ENCODE measurements at regions not wholly inside any gene's neighbourhood (a gene's known extent, or its start where the extent isn't known, plus 50 kb on each side); places are given as distances from the start of the nearest gene placed in this dataset.

- no peaks in the 10 kb centered on the region for H3K36me3 ChIP-seq (ENCODE audit: control insufficient read depth, insufficient read depth, low read length)
- H3K18ac ChIP-seq (ENCODE audit: low read length), result no peak overlapping the region
- no peak overlapping the region for H4K5ac ChIP-seq (ENCODE audit: low read length)
- no peaks in the 10 kb centered on the region for H3K79me2 ChIP-seq (ENCODE audit: control insufficient read depth, insufficient read depth, low read length)
- H2AK5ac ChIP-seq (ENCODE audit: low read length), result no peak overlapping the region
- H4K8ac ChIP-seq (ENCODE audit: low read depth, low read length), result no peak overlapping the region
- no peak overlapping the region for H3K56ac ChIP-seq (ENCODE audit: low read length)
- no peaks in the 10 kb centered on the region for H3K27me3 ChIP-seq (ENCODE audit: insufficient read depth, low read length, poor library complexity)
- no peaks in the 10 kb centered on the region for H3K4me1 ChIP-seq (ENCODE audit: control insufficient read depth, low read depth, low read length)
- no peak overlapping the region for H2BK5ac ChIP-seq (ENCODE audit: low read length)
- H3K27ac ChIP-seq (ENCODE audit: low read depth, low read length), result no peak overlapping the region
- H3K4me2 ChIP-seq (ENCODE audit: low read length), result no peak overlapping the region
- no peak overlapping the region for H3K4me3 ChIP-seq (ENCODE audit: low read length)
- H2BK15ac ChIP-seq (replicated peaks; ENCODE audit: low read depth), result no peak overlapping the region
- DNase-seq, result peak; percentile 41
- H3K79me1 ChIP-seq (ENCODE audit: low read length), result no peaks in the 10 kb centered on the region
- no peak overlapping the region for H2BK120ac ChIP-seq (ENCODE audit: low read depth, low read length)
- no peak overlapping the region for H3K4ac ChIP-seq (ENCODE audit: low read depth, low read length)
- WGBS (ENCODE audit: extremely low coverage, insufficient coverage, low lambda C conversion rate), result no CpG with 5 or more reads among the region's 4 CpGs
- no peak overlapping the region for H3K9ac ChIP-seq (ENCODE audit: low read length)
- no peak overlapping the region for H3K23ac ChIP-seq (ENCODE audit: low read length)
Measured at GRCh38 chr12:114141921-114142564, 175.9 kb upstream of the RBM19 start.

- Histone ChIP-seq H2BK5ac (ENCODE audit: low read length) (no peak overlapping the region), H3K36me3 (ENCODE audit: control insufficient read depth, insufficient read depth, low read length) (no peaks in the 10 kb centered on the region), H3K4me3 (ENCODE audit: low read length) (no peak overlapping the region), H3K79me2 (ENCODE audit: control insufficient read depth, insufficient read depth, low read length) (no peaks in the 10 kb centered on the region), H2AK5ac (ENCODE audit: low read length) (no peak overlapping the region), H4K8ac (ENCODE audit: low read depth, low read length) (no peak overlapping the region), H3K79me1 (ENCODE audit: low read length) (no peaks in the 10 kb centered on the region), H3K56ac (ENCODE audit: low read length) (no peak overlapping the region), H3K4ac (ENCODE audit: low read depth, low read length) (no peak overlapping the region), H3K23ac (ENCODE audit: low read length) (no peak overlapping the region), H3K4me1 (ENCODE audit: control insufficient read depth, low read depth, low read length) (no peaks in the 10 kb centered on the region), H3K27ac (ENCODE audit: low read depth, low read length) (no peak overlapping the region), H4K5ac (ENCODE audit: low read length) (no peak overlapping the region), H3K27me3 (ENCODE audit: insufficient read depth, low read length, poor library complexity) (no peaks in the 10 kb centered on the region), H2BK120ac (ENCODE audit: low read depth, low read length) (no peak overlapping the region), H3K4me2 (ENCODE audit: low read length) (no peak overlapping the region), H2BK15ac (replicated peaks; ENCODE audit: low read depth) (no peak overlapping the region), H3K18ac (ENCODE audit: low read length) (no peak overlapping the region), H3K9ac (ENCODE audit: low read length) (no peak overlapping the region)
- DNase-seq, result no peak
Measured at GRCh38 chr12:114140576-114140975, 174.5 kb upstream of the RBM19 start.

- Histone ChIP-seq H2BK120ac (ENCODE audit: low read depth, low read length) (no peak overlapping the region), H4K5ac (ENCODE audit: low read length) (no peak overlapping the region), H2BK5ac (ENCODE audit: low read length) (no peak overlapping the region), H3K4ac (ENCODE audit: low read depth, low read length) (no peak overlapping the region), H4K8ac (ENCODE audit: low read depth, low read length) (no peak overlapping the region), H3K4me2 (ENCODE audit: low read length) (no peak overlapping the region), H3K4me1 (ENCODE audit: control insufficient read depth, low read depth, low read length) (no peaks in the 10 kb centered on the region), H3K56ac (ENCODE audit: low read length) (no peak overlapping the region), H3K4me3 (ENCODE audit: low read length) (no peak overlapping the region), H3K9ac (ENCODE audit: low read length) (no peak overlapping the region), H3K79me2 (ENCODE audit: control insufficient read depth, insufficient read depth, low read length) (no peaks in the 10 kb centered on the region), H3K36me3 (ENCODE audit: control insufficient read depth, insufficient read depth, low read length) (no peaks in the 10 kb centered on the region), H3K27ac (ENCODE audit: low read depth, low read length) (no peak overlapping the region), H2BK15ac (replicated peaks; ENCODE audit: low read depth) (no peak overlapping the region), H3K79me1 (ENCODE audit: low read length) (no peaks in the 10 kb centered on the region), H3K18ac (ENCODE audit: low read length) (no peak overlapping the region), H3K23ac (ENCODE audit: low read length) (no peak overlapping the region), H3K27me3 (ENCODE audit: insufficient read depth, low read length, poor library complexity) (no peaks in the 10 kb centered on the region), H2AK5ac (ENCODE audit: low read length) (no peak overlapping the region)
- no CpG with 5 or more reads among the region's 3 CpGs for WGBS (ENCODE audit: extremely low coverage, insufficient coverage, low lambda C conversion rate)
- DNase-seq, result no peak
Measured at GRCh38 chr12:114136631-114137030, 170.5 kb upstream of the RBM19 start.

GRCh38 chr12:114134922-114135321, 168.8 kb upstream of the RBM19 start:
- Histone ChIP-seq H3K27me3 (ENCODE audit: insufficient read depth, low read length, poor library complexity) (no peaks in the 10 kb centered on the region), H3K18ac (ENCODE audit: low read length) (no peak overlapping the region), H3K9ac (ENCODE audit: low read length) (no peak overlapping the region), H3K23ac (ENCODE audit: low read length) (no peak overlapping the region), H2AK5ac (ENCODE audit: low read length) (no peak overlapping the region), H2BK5ac (ENCODE audit: low read length) (no peak overlapping the region), H3K79me2 (ENCODE audit: control insufficient read depth, insufficient read depth, low read length) (no peaks in the 10 kb centered on the region), H3K4me2 (ENCODE audit: low read length) (no peak overlapping the region), H3K56ac (ENCODE audit: low read length) (no peak overlapping the region), H3K36me3 (ENCODE audit: control insufficient read depth, insufficient read depth, low read length) (no peaks in the 10 kb centered on the region), H2BK15ac (replicated peaks; ENCODE audit: low read depth) (no peak overlapping the region), H4K5ac (ENCODE audit: low read length) (no peak overlapping the region), H3K4me3 (ENCODE audit: low read length) (no peak overlapping the region), H2BK120ac (ENCODE audit: low read depth, low read length) (no peak overlapping the region), H3K4ac (ENCODE audit: low read depth, low read length) (no peak overlapping the region), H4K8ac (ENCODE audit: low read depth, low read length) (no peak overlapping the region), H3K4me1 (ENCODE audit: control insufficient read depth, low read depth, low read length) (no peaks in the 10 kb centered on the region), H3K27ac (ENCODE audit: low read depth, low read length) (no peak overlapping the region), H3K79me1 (ENCODE audit: low read length) (no peaks in the 10 kb centered on the region)
- WGBS (ENCODE audit: extremely low coverage, insufficient coverage, low lambda C conversion rate), result no CpG with 5 or more reads among the region's 3 CpGs
- no peak for DNase-seq

GRCh38 chr12:114131824-114132223, 165.7 kb upstream of the RBM19 start:
- DNase-seq, result peak; percentile 65
- Histone ChIP-seq H3K56ac (ENCODE audit: low read length) (no peak overlapping the region), H2BK5ac (ENCODE audit: low read length) (no peak overlapping the region), H2BK15ac (replicated peaks; ENCODE audit: low read depth) (no peak overlapping the region), H3K4me3 (ENCODE audit: low read length) (no peak overlapping the region), H2BK120ac (ENCODE audit: low read depth, low read length) (no peak overlapping the region), H3K79me2 (ENCODE audit: control insufficient read depth, insufficient read depth, low read length) (no peaks in the 10 kb centered on the region), H3K27ac (ENCODE audit: low read depth, low read length) (no peak overlapping the region), H3K9ac (ENCODE audit: low read length) (no peak overlapping the region), H4K5ac (ENCODE audit: low read length) (no peak overlapping the region), H3K23ac (ENCODE audit: low read length) (no peak overlapping the region), H3K4me1 (ENCODE audit: control insufficient read depth, low read depth, low read length) (no peaks in the 10 kb centered on the region), H3K4ac (ENCODE audit: low read depth, low read length) (no peak overlapping the region), H2AK5ac (ENCODE audit: low read length) (no peak overlapping the region), H3K18ac (ENCODE audit: low read length) (no peak overlapping the region), H3K79me1 (ENCODE audit: low read length) (no peaks in the 10 kb centered on the region), H3K36me3 (ENCODE audit: control insufficient read depth, insufficient read depth, low read length) (no peaks in the 10 kb centered on the region), H3K27me3 (ENCODE audit: insufficient read depth, low read length, poor library complexity) (no peaks in the 10 kb centered on the region), H3K4me2 (ENCODE audit: low read length) (no peak overlapping the region), H4K8ac (ENCODE audit: low read depth, low read length) (no peak overlapping the region)
- WGBS (ENCODE audit: extremely low coverage, insufficient coverage, low lambda C conversion rate), result no CpG with 5 or more reads among the region's 2 CpGs

- H3K79me2 ChIP-seq (ENCODE audit: control insufficient read depth, insufficient read depth, low read length), result no peaks in the 10 kb centered on the region
- H3K4me3 ChIP-seq (ENCODE audit: low read length), result no peak overlapping the region
- no peak overlapping the region for H2AK5ac ChIP-seq (ENCODE audit: low read length)
- no peak overlapping the region for H3K4ac ChIP-seq (ENCODE audit: low read depth, low read length)
- H3K36me3 ChIP-seq (ENCODE audit: control insufficient read depth, insufficient read depth, low read length), result no peaks in the 10 kb centered on the region
- no CpG with 5 or more reads among the region's 2 CpGs for WGBS (ENCODE audit: extremely low coverage, insufficient coverage, low lambda C conversion rate)
- H3K56ac ChIP-seq (ENCODE audit: low read length), result no peak overlapping the region
- H4K8ac ChIP-seq (ENCODE audit: low read depth, low read length), result no peak overlapping the region
- H3K4me2 ChIP-seq (ENCODE audit: low read length), result no peak overlapping the region
- H3K27me3 ChIP-seq (ENCODE audit: insufficient read depth, low read length, poor library complexity), result no peaks in the 10 kb centered on the region
- no peak overlapping the region for H2BK5ac ChIP-seq (ENCODE audit: low read length)
- no peak overlapping the region for H3K9ac ChIP-seq (ENCODE audit: low read length)
- H3K79me1 ChIP-seq (ENCODE audit: low read length), result no peaks in the 10 kb centered on the region
- H3K23ac ChIP-seq (ENCODE audit: low read length), result no peak overlapping the region
- H3K4me1 ChIP-seq (ENCODE audit: control insufficient read depth, low read depth, low read length), result no peaks in the 10 kb centered on the region
- H4K5ac ChIP-seq (ENCODE audit: low read length), result no peak overlapping the region
- H3K18ac ChIP-seq (ENCODE audit: low read length), result no peak overlapping the region
- DNase-seq, result peak; percentile 64
- no peak overlapping the region for H2BK15ac ChIP-seq (replicated peaks; ENCODE audit: low read depth)
- H2BK120ac ChIP-seq (ENCODE audit: low read depth, low read length), result no peak overlapping the region
- no peak overlapping the region for H3K27ac ChIP-seq (ENCODE audit: low read depth, low read length)
Measured at GRCh38 chr12:114123108-114123507, 157.0 kb upstream of the RBM19 start.
